H1 (cell line): ENCODE measurements at regions not wholly inside any gene's neighbourhood (a gene's known extent, or its start where the extent isn't known, plus 50 kb on each side); places are given as distances from the start of the nearest gene placed in this dataset.

Experiments
- CTCF ChIA-PET: fragments of 300-600 bp; sonication (Branson Sonifier 250); formaldehyde crosslinking; loops from one replicate; lab custom pipeline; 2021; ENCODE audit not compliant: partially characterized antibody; lab: Charles Lee
- POLR2A ChIA-PET: fragments of 300-600 bp; sonication (Branson Sonifier 250); formaldehyde crosslinking; loops from one replicate; lab custom pipeline; 2021; ENCODE audit warnings: inconsistent platforms; ENCODE audit not compliant: partially characterized antibody; lab: Charles Lee
- DNase-seq, 2 experiments: peaks; one replicate each; pipeline versions ENCODE4 v3.0.0 to v3.0.0-alpha.2; 2010 to 2022; ENCODE audit warnings: low spot score in 2 of 2, low read depth in 1 of 2, mixed read lengths in 1 of 2
- FAIRE-seq: peaks from 2 replicates; lab custom pipeline; 2011; peaks lifted over from hg19 to GRCh38; lab: Jason Lieb, UNC
- H2AFZ ChIP-seq: 2 replicates; pipeline ENCODE4 v1.8.1; 2012; ENCODE audit warnings: low read length, inconsistent platforms
- H2AK5ac ChIP-seq: 2 replicates; pipeline ENCODE4 v1.6.1; 2013; ENCODE audit warnings: low read depth, low read length
- H2BK120ac ChIP-seq: replicated peaks from 2 replicates; pipeline ENCODE3; 2013; ENCODE audit warnings: low read depth, low read length, inconsistent platforms
- H2BK12ac ChIP-seq: 2 replicates; pipeline ENCODE4 v1.6.1; 2013; ENCODE audit warnings: low read depth, low read length
- H2BK15ac ChIP-seq: 2 replicates; pipeline ENCODE4 v1.6.1; 2013; ENCODE audit warnings: low read length
- H2BK20ac ChIP-seq: 2 replicates; pipeline ENCODE4 v1.6.1; 2013; ENCODE audit warnings: low read length
- H2BK5ac ChIP-seq: 2 replicates; pipeline ENCODE4 v1.6.1; 2013; ENCODE audit warnings: low read depth, low read length
- H3K14ac ChIP-seq: 2 replicates; pipeline ENCODE4 v1.6.1; 2013; ENCODE audit warnings: inconsistent platforms; ENCODE audit not compliant: insufficient read length
- H3K18ac ChIP-seq: 2 replicates; pipeline ENCODE4 v1.6.1; 2013; ENCODE audit warnings: low read length; ENCODE audit errors: extremely low read depth
- H3K23ac ChIP-seq: 2 replicates; pipeline ENCODE4 v1.6.1; 2013; ENCODE audit warnings: inconsistent platforms; ENCODE audit not compliant: insufficient read length
- H3K23me2 ChIP-seq: 2 replicates; pipeline ENCODE4 v1.6.1; 2013; ENCODE audit warnings: low read depth, low read length
- H3K27ac ChIP-seq: 2 replicates; pipeline ENCODE4 v1.6.1; 2011; ENCODE audit warnings: low read depth, low read length, inconsistent platforms
- H3K27me3 ChIP-seq, 4 experiments: replicated peaks in 1 of 4; 1 replicate in 1 of 4; 2 replicates in 3 of 4; pipeline versions ENCODE4 v1.6.1 to v1.8.1; 2011 to 2013; ENCODE audit warnings: low read length in 3 of 4, mild to moderate bottlenecking in 3 of 4, inconsistent platforms in 2 of 4, mixed read lengths in 2 of 4, moderate library complexity in 1 of 4; ENCODE audit not compliant: control insufficient read depth in 3 of 4, insufficient read depth in 3 of 4; ENCODE audit errors: extremely low read depth in 1 of 4
- H3K36me3 ChIP-seq, 4 experiments: 2 replicates each; pipeline versions ENCODE4 v1.6.1 to v1.8.1; 2011 to 2013; ENCODE audit warnings: mild to moderate bottlenecking in 4 of 4, low read length in 3 of 4, moderate library complexity in 2 of 4, control low read depth in 1 of 4, inconsistent platforms in 1 of 4; ENCODE audit not compliant: insufficient read depth in 4 of 4, control insufficient read depth in 2 of 4
- H3K4ac ChIP-seq: replicated peaks from 2 replicates; pipeline ENCODE3; 2013; ENCODE audit warnings: low read length, low read depth, mixed read lengths, inconsistent platforms; ENCODE audit not compliant: insufficient read length
- H3K4me1 ChIP-seq, 4 experiments: replicated peaks in 1 of 4; 1 replicate in 1 of 4; 2 replicates in 3 of 4; pipeline versions ENCODE4 v1.6.1 to v1.8.1; 2011 to 2013; ENCODE audit warnings: low read length in 3 of 4, inconsistent platforms in 2 of 4, mixed read lengths in 1 of 4; ENCODE audit not compliant: insufficient read depth in 4 of 4, control insufficient read depth in 3 of 4
- H3K4me2 ChIP-seq, 2 experiments: 2 replicates each; pipeline versions ENCODE4 v1.6.1 to v1.8.1; 2011 to 2013; ENCODE audit warnings: low read depth in 2 of 2, low read length in 2 of 2, control low read depth in 1 of 2, inconsistent platforms in 1 of 2, mild to moderate bottlenecking in 1 of 2; ENCODE audit not compliant: insufficient read depth in 1 of 2
- H3K4me3 ChIP-seq, 4 experiments: fragments of 200-600, 300-600 bp in 1 of 4; sonication (generic), shearing (Covaris generic), sonication (Bioruptor Twin) in 1 of 4; 2 replicates each; pipeline versions ENCODE4 v1.5.1 to v1.8.1; 2011 to 2016; ENCODE audit warnings: low read length in 4 of 4, low read depth in 3 of 4, control low read depth in 2 of 4, inconsistent platforms in 2 of 4, mild to moderate bottlenecking in 2 of 4, mixed read lengths in 1 of 4, moderate library complexity in 1 of 4; ENCODE audit not compliant: insufficient read depth in 2 of 4; ENCODE audit errors: extremely low read depth in 1 of 4
- H3K56ac ChIP-seq: replicated peaks from 2 replicates; pipeline ENCODE3; 2013; ENCODE audit warnings: low read depth, mild to moderate bottlenecking, mixed read lengths, low read length, inconsistent platforms; ENCODE audit not compliant: insufficient read length
- H3K79me1 ChIP-seq: 2 replicates; pipeline ENCODE4 v1.6.1; 2013; ENCODE audit warnings: low read depth, low read length, control low read depth
- H3K79me2 ChIP-seq, 2 experiments: 2 replicates each; pipeline versions ENCODE4 v1.6.1 to v1.8.1; 2012 to 2013; ENCODE audit warnings: low read length in 2 of 2, mild to moderate bottlenecking in 2 of 2, inconsistent platforms in 1 of 2; ENCODE audit not compliant: insufficient read depth in 2 of 2, control insufficient read depth in 1 of 2
- H3K9ac ChIP-seq, 4 experiments: replicated peaks in 1 of 4; 1 replicate in 1 of 4; 2 replicates in 3 of 4; pipeline versions ENCODE4 v1.6.1 to v1.8.1; 2011 to 2013; ENCODE audit warnings: low read depth in 3 of 4, low read length in 3 of 4, control low read depth in 2 of 4, mild to moderate bottlenecking in 2 of 4, moderate library complexity in 2 of 4, inconsistent platforms in 1 of 4; ENCODE audit errors: extremely low read depth in 1 of 4
- H3K9me3 ChIP-seq, 2 experiments: 2 replicates each; pipeline versions ENCODE4 v1.6.1 to v1.8.1; 2012 to 2013; ENCODE audit warnings: mild to moderate bottlenecking in 2 of 2, moderate library complexity in 2 of 2, control low read depth in 1 of 2, inconsistent platforms in 1 of 2, low read depth in 1 of 2, low read length in 1 of 2, mixed read lengths in 1 of 2; ENCODE audit not compliant: insufficient read depth in 2 of 2
- H4K20me1 ChIP-seq, 2 experiments: replicated peaks in 1 of 2; 2 replicates each; pipeline versions ENCODE3 to v1.8.1; 2011 to 2013; ENCODE audit warnings: inconsistent platforms in 2 of 2, low read length in 2 of 2, mild to moderate bottlenecking in 1 of 2; ENCODE audit not compliant: insufficient read depth in 2 of 2, control insufficient read depth in 1 of 2
- H4K5ac ChIP-seq: 2 replicates; pipeline ENCODE4 v1.6.1; 2013; ENCODE audit warnings: low read length, low read depth, mixed read lengths, inconsistent platforms; ENCODE audit not compliant: insufficient read length
- H4K8ac ChIP-seq: 2 replicates; pipeline ENCODE4 v1.8.0; 2013; ENCODE audit warnings: mild to moderate bottlenecking, moderate library complexity, low read length, inconsistent platforms; ENCODE audit not compliant: insufficient read depth; ENCODE audit errors: extremely low read depth
- H4K91ac ChIP-seq: replicated peaks from 2 replicates; pipeline ENCODE3; 2013; ENCODE audit warnings: low read length, mixed read lengths, inconsistent platforms; ENCODE audit not compliant: insufficient read length
- ASH2L ChIP-seq: fragments of 200-600, 300-600 bp; sonication (generic); IDR thresholded peaks from one replicate; pipeline ENCODE4 v1.7.1; 2017; ENCODE audit warnings: low read length
- CHD1 ChIP-seq: IDR thresholded peaks from 2 replicates; pipeline ENCODE4 v1.6.1; 2012; ENCODE audit warnings: low read depth, low read length, improper control_type of control experiment
- NANOG ChIP-seq: IDR thresholded peaks from 2 replicates; pipeline ENCODE4 v1.6.1; 2011; ENCODE audit warnings: low read length, low read depth, mild to moderate bottlenecking, inconsistent platforms; ENCODE audit not compliant: insufficient read depth, poor library complexity, severe bottlenecking
- POLR2A ChIP-seq, 2 experiments: IDR thresholded peaks; 1 replicate in 1 of 2; 2 replicates in 1 of 2; pipeline ENCODE4 v1.6.1; 2011; ENCODE audit warnings: low read depth in 2 of 2, low read length in 2 of 2, mild to moderate bottlenecking in 2 of 2; ENCODE audit errors: control extremely low read depth in 1 of 2
- RNF2 ChIP-seq: fragments of 200-900, 300-1000 bp; sonication (generic); IDR thresholded peaks from 2 replicates; pipeline ENCODE4 v1.7.1; 2016; ENCODE audit warnings: borderline replicate concordance, low read depth, mild to moderate bottlenecking, antibody characterized with exemption, low read length; ENCODE audit not compliant: poor library complexity, severe bottlenecking; ENCODE audit errors: missing control alignments
- SIN3A ChIP-seq, 2 experiments: IDR thresholded peaks in 1 of 2; conservative IDR thresholded peaks in 1 of 2; 2 replicates each; pipeline ENCODE4 v1.6.1; 2011 to 2012; ENCODE audit warnings: low read length in 2 of 2, improper control_type of control experiment in 1 of 2, low read depth in 1 of 2, mild to moderate bottlenecking in 1 of 2
- SP1 ChIP-seq: IDR thresholded peaks from 2 replicates; pipeline ENCODE4 v1.6.1; 2011; ENCODE audit warnings: low read depth, low read length
- TCF12 ChIP-seq: IDR thresholded peaks from 2 replicates; pipeline ENCODE4 v1.6.1; 2011; ENCODE audit warnings: low read depth, mild to moderate bottlenecking, low read length
- WGBS, 2 experiments: shearing (Covaris generic) in 1 of 2; methylation state at CpG; one replicate each; pipeline versions ENCODE4 v1.1.6 to v1.1.7; 2013 to 2015; ENCODE audit warnings: low lambda C conversion rate in 2 of 2, mixed read lengths in 2 of 2, inconsistent platforms in 1 of 2, low coverage in 1 of 2, missing lambda C conversion rate in 1 of 2; ENCODE audit not compliant: insufficient replicate concordance in 2 of 2, insufficient coverage in 1 of 2, insufficient read length in 1 of 2; ENCODE audit errors: extremely low coverage in 1 of 2, missing lambda C conversion rate in 1 of 2; 5-methylcytosine and 5-hydroxymethylcytosine counted together

DNA sequence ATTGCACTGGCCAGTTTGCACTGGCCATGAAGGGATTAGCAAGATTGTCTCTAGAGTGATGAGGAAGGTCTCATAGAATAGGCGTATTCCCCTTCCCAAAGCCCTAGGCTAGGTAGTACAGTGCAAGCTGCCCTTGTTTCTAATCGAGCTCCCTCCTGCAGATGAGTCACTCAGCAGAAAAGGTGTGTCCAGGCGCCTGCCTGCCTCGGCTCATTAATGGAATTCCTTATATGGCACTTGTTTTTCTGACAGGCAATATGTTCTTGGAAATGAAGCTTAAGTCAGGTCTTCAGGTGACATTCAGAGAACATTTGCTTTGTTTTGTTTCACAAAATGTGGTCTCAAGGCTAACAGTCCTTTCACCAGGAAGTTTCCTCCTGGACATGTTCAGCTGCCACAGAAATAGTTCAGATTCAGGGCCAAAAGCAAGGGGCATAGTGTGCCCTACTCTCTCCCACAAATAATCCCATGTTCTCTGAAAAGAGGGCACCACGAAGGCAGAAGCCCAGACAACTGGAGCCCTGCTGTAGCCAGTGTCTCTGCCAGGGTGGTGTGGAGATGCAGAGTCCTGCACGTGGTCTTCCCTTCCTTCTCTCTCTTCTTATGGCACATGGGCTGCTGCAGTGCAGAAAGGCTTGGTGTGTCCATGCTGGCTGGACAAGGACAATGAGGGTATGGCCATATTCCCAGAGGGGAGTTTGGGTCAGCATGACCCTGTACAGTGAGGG is 281.1 kb upstream of the MAP3K1 start:
- H2BK12ac ChIP-seq: peak overlapping the region; percentile 53
- H3K23me2 ChIP-seq: no peaks in the 10 kb centered on the region
- FAIRE-seq: no peak
- H2BK120ac ChIP-seq: no peak overlapping the region
- H2AK5ac ChIP-seq: peak overlapping the region; percentile 66; the same call in 1 of the 2 replicates
- H4K91ac ChIP-seq: no peak overlapping the region
- H2BK5ac ChIP-seq: no peak overlapping the region; the same call in 1 of the 2 replicates
- no peak overlapping the region for H3K4me2 ChIP-seq
- H3K79me2 ChIP-seq: no peaks in the 10 kb centered on the region
- H3K56ac ChIP-seq: no peak overlapping the region
- CTCF ChIA-PET: no interaction called here
- H2BK20ac ChIP-seq: no peak overlapping the region
- no peak overlapping the region for H3K14ac ChIP-seq
- no peak overlapping the region for H2AFZ ChIP-seq
- no peak overlapping the region for H3K4me3 ChIP-seq
- H3K18ac ChIP-seq: no peak overlapping the region
- H3K36me3 ChIP-seq: no peaks in the 10 kb centered on the region
- H3K27ac ChIP-seq: no peak overlapping the region
- no peak overlapping the region for H3K9ac ChIP-seq
- DNase-seq: no peak
- 85% methylated on average over 6 of the region's 6 CpGs; no CpG with 5 or more reads in 1 of the 2 experiments for WGBS, 2 experiments
- H3K23ac ChIP-seq: no peak overlapping the region
- H4K8ac ChIP-seq: no peak overlapping the region
- no peaks in the 10 kb centered on the region for H3K79me1 ChIP-seq
- H4K5ac ChIP-seq: no peak overlapping the region
- POLR2A ChIA-PET: no interaction called here
- no peak overlapping the region for H2BK15ac ChIP-seq
- H3K4ac ChIP-seq: no peak overlapping the region
- no peaks in the 10 kb centered on the region for H3K4me1 ChIP-seq
- H3K27me3 ChIP-seq: no peaks in the 10 kb centered on the region
- H4K20me1 ChIP-seq: no peaks in the 10 kb centered on the region
- H3K9me3 ChIP-seq: no peaks in the 10 kb centered on the region
- TF ChIP-seq SIN3A (conservative IDR thresholded peaks at IDR 0.05 in 1 of 2, IDR thresholded peaks at IDR 0.05 in 1 of 2; ENCODE audit: low read depth in 1 of 2, low read length in 2 of 2) (no peak), ASH2L (no peak), NANOG (no peak), CHD1 (no peak), RNF2 (no peak), POLR2A (IDR thresholded peaks at IDR 0.05; ENCODE audit: control extremely low read depth in 1 of 2, low read depth in 2 of 2, low read length in 2 of 2) (no peak), TCF12 (no peak), SP1 (no peak)
